HG02943 (cell line): ENCODE measurements at regions not wholly inside any gene's neighbourhood (a gene's known extent, or its start where the extent isn't known, plus 50 kb on each side); places are given as distances from the start of the nearest gene placed in this dataset.
"Not testable (repeated sequence)": the region's sequence is repeated elsewhere in the genome, so short reads cannot be mapped to it uniquely, and the experiment has no call there.

Source experiments
- ATAC-seq: cut with Tn5 transposase; IDR thresholded peaks from one replicate; pipeline ENCODE4 v1.9.1; 2021; ENCODE audit warnings: mild to moderate bottlenecking, low read depth, moderate library complexity; ENCODE audit not compliant: unreplicated experiment

DNA sequence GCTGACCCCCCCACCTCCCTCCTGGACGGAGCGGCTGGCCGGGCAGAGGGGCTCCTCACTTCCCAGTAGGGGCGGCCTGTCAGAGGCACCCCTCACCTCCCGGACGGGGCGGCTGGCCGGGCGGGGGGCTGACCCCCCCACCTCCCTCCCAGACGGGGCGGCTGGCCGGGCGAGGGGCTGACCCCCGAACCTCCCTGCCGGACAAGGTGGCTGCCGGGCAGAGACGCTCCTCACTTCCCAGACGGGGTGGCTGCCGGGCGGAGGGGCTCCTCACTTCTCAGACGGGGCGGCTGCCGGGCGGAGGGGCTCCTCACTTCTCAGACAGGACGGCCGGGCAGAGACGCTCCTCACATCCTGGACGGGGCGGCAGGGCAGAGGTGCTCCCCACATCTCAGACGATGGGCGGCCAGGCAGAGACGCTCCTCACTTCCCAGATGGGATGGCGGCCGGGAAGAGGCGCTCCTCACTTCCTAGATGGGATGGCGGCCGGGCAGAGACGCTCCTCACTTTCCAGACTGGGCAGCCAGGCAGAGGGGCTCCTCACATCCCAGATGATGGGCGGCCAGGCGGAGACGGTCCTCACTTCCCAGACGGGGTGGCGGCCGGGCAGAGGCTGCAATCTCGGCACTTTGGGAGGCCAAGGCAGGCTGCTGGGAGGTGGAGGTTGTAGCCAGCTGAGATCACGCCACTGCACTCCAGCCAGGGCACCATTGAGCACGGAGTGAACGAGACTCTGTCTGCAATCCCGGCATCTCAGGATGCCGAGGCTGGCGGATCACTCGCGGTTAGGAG, 66.2 kb upstream of the PAPPA2 start:
- not testable (repeated sequence) for ATAC-seq

- ATAC-seq: no peak
These were observed 71.4 kb upstream of the PAPPA2 start for GRCh38 chr1:176391621-176392020.

- ATAC-seq: no peak
These were observed 78.1 kb upstream of the PAPPA2 start for GRCh38 chr1:176384841-176385240.

DNA sequence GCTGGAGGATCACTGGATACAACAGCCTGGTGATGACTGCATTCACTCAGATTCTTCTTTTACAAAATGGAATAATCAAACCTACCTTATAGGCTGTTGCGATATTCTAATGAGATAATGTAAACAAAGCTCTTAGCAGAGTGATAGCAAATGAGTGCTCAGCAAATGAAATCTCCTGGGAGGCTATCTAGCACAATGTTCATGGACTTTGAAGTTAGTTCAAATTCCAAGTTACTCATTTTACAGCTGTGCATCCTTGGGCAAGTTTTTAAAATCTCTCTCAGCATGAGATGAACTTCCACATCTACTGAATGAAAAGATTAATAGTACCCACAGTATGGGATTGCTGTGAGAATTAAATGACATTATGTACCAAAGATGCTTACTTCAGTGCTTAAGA, 80.8 kb upstream of the PAPPA2 start:
- ATAC-seq: no peak

DNA sequence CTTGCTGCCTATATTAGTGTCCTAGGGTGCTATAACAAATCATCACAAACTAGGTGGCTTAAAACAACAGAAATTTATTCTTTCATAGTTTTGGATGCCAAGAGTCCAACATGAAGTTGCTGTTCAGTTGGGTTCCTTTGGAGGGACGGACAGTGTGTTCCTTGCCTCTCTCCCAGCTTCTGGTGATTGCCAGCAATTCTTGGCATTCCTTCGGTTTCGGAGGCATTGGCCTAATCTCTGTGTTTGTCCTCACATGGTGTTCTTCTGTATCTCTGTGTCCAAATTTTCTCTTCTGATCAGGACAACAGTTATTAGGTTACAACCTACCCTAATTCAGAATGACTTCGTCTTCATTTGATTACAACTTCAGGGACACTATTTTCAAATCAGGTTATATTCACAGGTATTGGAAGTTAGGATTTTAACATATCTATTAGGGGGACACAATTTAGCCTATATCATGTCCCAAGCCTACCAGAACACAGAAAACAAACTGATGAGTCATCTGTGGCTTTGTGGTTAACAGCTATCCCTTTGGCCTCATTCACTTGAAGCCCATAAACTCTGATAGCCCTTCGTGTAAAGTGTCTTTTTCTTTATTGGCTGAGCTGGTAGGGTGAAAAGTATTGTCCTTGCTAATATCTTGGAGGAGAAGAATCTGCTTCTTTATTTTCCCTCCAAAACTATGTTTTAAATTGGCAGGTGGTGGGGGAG, 83.2 kb upstream of the PAPPA2 start:
- ATAC-seq: no peak

DNA sequence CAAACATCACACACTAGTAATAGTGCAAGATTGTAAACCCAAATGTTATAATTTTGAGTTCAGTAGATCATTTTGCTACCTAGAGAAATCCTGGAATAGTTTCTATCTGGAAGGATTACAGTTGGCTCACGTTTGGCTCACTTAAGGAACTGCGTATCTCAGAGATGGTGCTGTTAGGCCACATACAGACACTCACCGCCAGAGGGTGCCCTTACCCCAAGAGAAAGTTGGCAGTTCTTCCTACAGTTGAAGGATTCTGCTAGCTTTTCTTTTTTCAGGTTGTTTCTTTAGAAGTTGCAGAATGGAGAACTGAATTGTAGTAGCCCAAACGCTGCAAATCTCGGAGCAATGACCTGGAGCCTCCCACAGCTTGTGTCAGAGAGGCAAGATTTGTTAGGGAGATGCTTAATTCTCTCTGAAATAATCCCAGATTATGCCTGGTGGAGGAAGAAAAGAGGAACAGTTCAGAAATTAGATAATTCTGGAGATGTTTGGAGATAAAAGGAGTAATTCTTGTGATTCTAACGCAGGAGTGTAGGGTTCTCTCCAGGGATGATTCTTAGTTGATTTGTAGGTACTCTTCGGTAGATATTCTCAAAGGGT, 87.9 kb upstream of the PAPPA2 start:
- peak; percentile 79 for ATAC-seq

- no peak for ATAC-seq
These were observed 98.6 kb upstream of the PAPPA2 start for GRCh38 chr1:176364236-176364905.

DNA sequence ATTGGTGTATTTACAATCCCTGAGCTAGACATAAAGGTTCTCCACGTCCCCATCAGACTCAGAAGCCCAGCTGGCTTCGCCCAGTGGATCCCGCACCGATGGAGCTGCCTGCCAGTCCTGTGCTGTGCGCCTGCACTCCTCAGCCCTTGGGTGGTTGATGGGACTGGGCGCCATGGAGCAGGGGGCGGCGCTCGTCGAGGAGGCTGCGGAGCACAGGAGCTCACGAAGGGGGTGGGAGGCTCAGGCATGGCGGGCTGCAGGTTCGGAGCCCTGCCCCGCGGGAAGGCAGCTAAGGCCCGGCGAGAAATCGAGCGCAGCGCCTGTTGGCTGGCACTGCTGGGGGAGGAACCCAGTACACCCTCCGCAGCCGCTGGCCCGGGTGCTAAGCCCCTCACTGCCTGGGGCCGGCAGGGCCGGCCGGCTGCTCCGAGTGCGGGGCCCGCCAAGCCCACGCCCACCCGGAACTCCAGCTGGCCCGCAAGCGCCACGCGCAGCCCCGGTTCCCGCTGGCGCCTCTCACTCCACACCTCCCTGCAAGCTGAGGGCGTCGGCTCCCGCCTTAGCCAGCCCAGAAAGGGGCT, 113.8 kb upstream of the PAPPA2 start:
- not testable (repeated sequence) for ATAC-seq

GRCh38 chr1:176341656-176342055, 121.3 kb upstream of the PAPPA2 start:
- ATAC-seq: no peak

DNA sequence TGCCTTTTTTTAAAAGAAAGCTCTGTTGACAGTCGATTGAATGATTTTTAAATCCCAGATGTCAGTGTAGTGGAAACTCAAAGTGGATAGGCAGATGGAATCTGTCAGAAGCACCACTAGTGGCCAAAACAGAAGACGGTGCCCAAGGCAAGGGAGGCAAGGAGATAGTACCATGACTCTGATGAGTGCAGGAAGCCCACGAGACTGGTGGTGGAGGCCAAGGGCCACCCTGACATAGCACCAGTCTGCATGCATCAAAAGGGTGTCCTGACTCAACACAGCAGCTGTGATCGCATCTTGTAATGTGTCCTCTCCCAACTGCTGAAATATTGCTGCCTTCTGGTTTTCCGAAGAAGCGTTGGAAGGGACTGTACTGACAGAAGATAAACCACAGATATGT, 124.1 kb upstream of the PAPPA2 start:
- no peak for ATAC-seq

- no peak for ATAC-seq
These were observed 123.7 kb upstream of the COP1 start for GRCh38 chr1:176330782-176331181.

GRCh38 chr1:176325664-176326063, 118.6 kb upstream of the COP1 start:
- no peak for ATAC-seq

- no peak for ATAC-seq
These were observed 116.4 kb upstream of the COP1 start for GRCh38 chr1:176323472-176323871.

- ATAC-seq: peak; percentile 89
These were observed 108.6 kb upstream of the COP1 start for GRCh38 chr1:176315519-176316220.

GRCh38 chr1:176296602-176297001, 89.5 kb upstream of the COP1 start:
- not testable (repeated sequence) for ATAC-seq

DNA sequence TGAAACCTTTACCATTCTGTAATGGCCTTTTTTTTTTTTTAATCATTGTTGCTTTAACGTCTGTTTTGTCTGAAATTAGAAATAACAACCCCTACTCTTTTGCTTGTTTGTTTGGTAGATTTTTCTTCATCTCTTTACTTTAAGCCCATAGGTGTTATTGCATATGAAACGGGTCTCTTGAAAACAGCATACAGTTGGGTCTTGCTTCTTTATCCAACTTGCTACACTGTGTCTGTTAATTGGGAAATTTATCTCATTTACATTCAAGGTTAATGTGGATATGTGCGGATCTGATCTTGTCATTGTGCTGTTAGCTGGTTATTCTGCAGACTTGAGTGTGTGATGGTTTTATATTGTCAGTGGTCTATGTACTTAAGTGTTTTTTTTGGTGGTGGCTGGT, 78.9 kb upstream of the COP1 start:
- ATAC-seq: no peak

GRCh38 chr1:176271572-176271971, 64.5 kb upstream of the COP1 start:
- no peak for ATAC-seq
